ENCODE measurements at regions not wholly inside any gene's neighbourhood (a gene's known extent, or its start where the extent isn't known, plus 50 kb on each side); places are given as distances from the start of the nearest gene placed in this dataset.

GRCh38 chr6:25088513-25088912, 152.8 kb upstream of the RIPOR2 start:
- TF ChIP-seq CTCF (conservative IDR thresholded peaks at IDR 0.05; ENCODE audit: low read length) = no peak
- TF ChIP-seq EZH2phosphoT487 (IDR thresholded peaks at IDR 0.05; ENCODE audit: borderline replicate concordance) = no peak

All from Loucy (cell line).